C4-2B (cell line): ENCODE measurements at regions not wholly inside any gene's neighbourhood (a gene's known extent, or its start where the extent isn't known, plus 50 kb on each side); places are given as distances from the start of the nearest gene placed in this dataset.

ENCODE experiments used
- ZFX ChIP-seq: fragments of 450-650 bp; IDR thresholded peaks from 2 replicates; pipeline ENCODE4 v1.6.1; 2017
- TF ChIP-seq, protein P1 (sequence below): fragments of 450-650 bp; conservative IDR thresholded peaks from 2 replicates; pipeline ENCODE4 v1.5.1; 2017; ENCODE audit warnings: mild to moderate bottlenecking

DNA sequence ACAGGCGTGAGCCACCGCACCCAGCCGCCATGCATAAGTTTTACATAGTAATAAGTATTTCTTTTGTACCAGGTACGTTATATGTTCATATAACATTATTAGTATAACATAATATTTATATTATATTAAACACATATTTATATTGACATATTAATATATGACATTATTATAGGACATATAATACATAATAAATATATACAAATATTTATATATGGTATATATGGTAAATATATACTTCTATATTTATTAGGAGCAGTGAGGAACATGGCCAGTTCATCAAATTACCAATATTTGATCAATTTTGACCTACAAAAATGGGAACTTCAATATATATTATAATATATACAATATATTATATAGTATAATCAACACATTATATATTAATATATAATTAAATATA lies 245.9 kb upstream of the FGGY start:
- TF ChIP-seq, protein P1, sequence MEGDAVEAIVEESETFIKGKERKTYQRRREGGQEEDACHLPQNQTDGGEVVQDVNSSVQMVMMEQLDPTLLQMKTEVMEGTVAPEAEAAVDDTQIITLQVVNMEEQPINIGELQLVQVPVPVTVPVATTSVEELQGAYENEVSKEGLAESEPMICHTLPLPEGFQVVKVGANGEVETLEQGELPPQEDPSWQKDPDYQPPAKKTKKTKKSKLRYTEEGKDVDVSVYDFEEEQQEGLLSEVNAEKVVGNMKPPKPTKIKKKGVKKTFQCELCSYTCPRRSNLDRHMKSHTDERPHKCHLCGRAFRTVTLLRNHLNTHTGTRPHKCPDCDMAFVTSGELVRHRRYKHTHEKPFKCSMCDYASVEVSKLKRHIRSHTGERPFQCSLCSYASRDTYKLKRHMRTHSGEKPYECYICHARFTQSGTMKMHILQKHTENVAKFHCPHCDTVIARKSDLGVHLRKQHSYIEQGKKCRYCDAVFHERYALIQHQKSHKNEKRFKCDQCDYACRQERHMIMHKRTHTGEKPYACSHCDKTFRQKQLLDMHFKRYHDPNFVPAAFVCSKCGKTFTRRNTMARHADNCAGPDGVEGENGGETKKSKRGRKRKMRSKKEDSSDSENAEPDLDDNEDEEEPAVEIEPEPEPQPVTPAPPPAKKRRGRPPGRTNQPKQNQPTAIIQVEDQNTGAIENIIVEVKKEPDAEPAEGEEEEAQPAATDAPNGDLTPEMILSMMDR: no peak
- TF ChIP-seq ZFX: no peak
